H9 (cell line): ENCODE measurements at regions not wholly inside any gene's neighbourhood (a gene's known extent, or its start where the extent isn't known, plus 50 kb on each side); places are given as distances from the start of the nearest gene placed in this dataset.

Experiments
- DNase-seq: peaks from one replicate; pipeline ENCODE4 v3.0.0-alpha.2; 2017
- H2AFZ ChIP-seq: one replicate; pipeline ENCODE4 v1.6.1; 2013; ENCODE audit warnings: mild to moderate bottlenecking, low read length, control low read depth, moderate library complexity
- H2AK5ac ChIP-seq: 2 replicates; pipeline ENCODE4 v1.6.1; 2013; ENCODE audit warnings: low read length, control low read depth, mixed read lengths; ENCODE audit not compliant: insufficient read length
- H2BK120ac ChIP-seq: one replicate; pipeline ENCODE4 v1.6.1; 2013; ENCODE audit warnings: low read depth, mild to moderate bottlenecking, low read length, control low read depth, inconsistent platforms; ENCODE audit not compliant: poor library complexity, severe bottlenecking
- H2BK12ac ChIP-seq: 2 replicates; pipeline ENCODE4 v1.6.1; 2013; ENCODE audit warnings: low read length, control low read depth, mixed read lengths, low read depth; ENCODE audit not compliant: insufficient read length
- H2BK15ac ChIP-seq: 2 replicates; pipeline ENCODE4 v1.6.1; 2013; ENCODE audit warnings: low read depth, low read length, control low read depth
- H2BK20ac ChIP-seq: one replicate; pipeline ENCODE4 v1.6.1; 2013; ENCODE audit warnings: low read depth, mild to moderate bottlenecking, low read length, control low read depth, inconsistent platforms; ENCODE audit not compliant: poor library complexity, severe bottlenecking
- H2BK5ac ChIP-seq: 2 replicates; pipeline ENCODE4 v1.6.1; 2013; ENCODE audit warnings: low read length, control low read depth, mixed read lengths; ENCODE audit not compliant: insufficient read length
- H3K14ac ChIP-seq: 2 replicates; pipeline ENCODE4 v1.6.1; 2013; ENCODE audit warnings: low read length, control low read depth; ENCODE audit not compliant: insufficient read depth
- H3K18ac ChIP-seq: 2 replicates; pipeline ENCODE4 v1.6.1; 2013; ENCODE audit warnings: low read depth, mild to moderate bottlenecking, mixed read lengths, low read length, control low read depth; ENCODE audit not compliant: insufficient read length
- H3K23ac ChIP-seq: 2 replicates; pipeline ENCODE4 v1.6.1; 2013; ENCODE audit warnings: low read length, control low read depth, mixed read lengths, low read depth; ENCODE audit not compliant: insufficient read length
- H3K23me2 ChIP-seq: 2 replicates; pipeline ENCODE4 v1.6.1; 2013; ENCODE audit warnings: low read depth, mild to moderate bottlenecking, mixed read lengths, low read length, control low read depth; ENCODE audit not compliant: insufficient read length, poor library complexity, severe bottlenecking
- H3K27ac ChIP-seq: 2 replicates; pipeline ENCODE4 v1.5.1; 2013; ENCODE audit warnings: low read length, control low read depth, mixed read lengths, low read depth; ENCODE audit not compliant: insufficient read length
- H3K27me3 ChIP-seq: 2 replicates; pipeline ENCODE4 v1.6.1; 2013; ENCODE audit warnings: low read length, control low read depth, inconsistent platforms; ENCODE audit not compliant: insufficient read depth
- H3K4ac ChIP-seq: 2 replicates; pipeline ENCODE4 v1.6.1; 2013; ENCODE audit warnings: low read depth, mild to moderate bottlenecking, control low read depth, inconsistent platforms, low read length, moderate library complexity
- H3K4me1 ChIP-seq: 2 replicates; pipeline ENCODE4 v1.6.1; 2013; ENCODE audit warnings: low read length, control low read depth, inconsistent platforms; ENCODE audit not compliant: insufficient read depth
- H3K4me2 ChIP-seq: 2 replicates; pipeline ENCODE4 v1.6.1; 2013; ENCODE audit warnings: low read length, control low read depth, mixed read lengths; ENCODE audit not compliant: insufficient read length, insufficient read depth
- H3K56ac ChIP-seq: 2 replicates; pipeline ENCODE4 v1.6.1; 2013; ENCODE audit warnings: low read depth, mild to moderate bottlenecking, mixed read lengths, low read length, control low read depth; ENCODE audit not compliant: insufficient read length
- H3K79me1 ChIP-seq: 2 replicates; pipeline ENCODE4 v1.6.1; 2013; ENCODE audit warnings: low read depth, mild to moderate bottlenecking, moderate library complexity, low read length, control low read depth, inconsistent platforms; ENCODE audit not compliant: insufficient read depth, poor library complexity, severe bottlenecking
- H3K79me2 ChIP-seq: 2 replicates; pipeline ENCODE4 v1.6.1; 2013; ENCODE audit warnings: low read length, control low read depth, inconsistent platforms; ENCODE audit not compliant: insufficient read depth
- H3K9ac ChIP-seq: 2 replicates; pipeline ENCODE4 v1.6.1; 2013; ENCODE audit warnings: low read length, control low read depth, mixed read lengths; ENCODE audit not compliant: insufficient read length; ENCODE audit errors: extremely low read depth
- H3K9me3 ChIP-seq: one replicate; pipeline ENCODE4 v1.6.1; 2013; ENCODE audit warnings: low read depth, low read length, inconsistent platforms; ENCODE audit not compliant: control insufficient read depth
- H3T11ph ChIP-seq: one replicate; pipeline ENCODE4 v1.6.1; 2013; ENCODE audit warnings: mild to moderate bottlenecking, low read length, control low read depth, inconsistent platforms
- H4K20me1 ChIP-seq: one replicate; pipeline ENCODE4 v1.6.1; 2013; ENCODE audit not compliant: control insufficient read depth, insufficient read length, insufficient read depth
- H4K5ac ChIP-seq: 2 replicates; pipeline ENCODE4 v1.6.1; 2013; ENCODE audit warnings: low read depth, mild to moderate bottlenecking, mixed read lengths, low read length, control low read depth; ENCODE audit not compliant: insufficient read length
- H4K8ac ChIP-seq: replicated peaks from 2 replicates; pipeline ENCODE4 v1.6.1; 2013; ENCODE audit warnings: low read length, control low read depth, mixed read lengths, low read depth; ENCODE audit not compliant: insufficient read length
- H4K91ac ChIP-seq: 2 replicates; pipeline ENCODE4 v1.6.1; 2013; ENCODE audit warnings: low read depth, mild to moderate bottlenecking, moderate library complexity, mixed read lengths, low read length, control low read depth; ENCODE audit not compliant: insufficient read length
- H3K27ac Mint-ChIP-seq, 3 experiments: 2 replicates in 2 of 3; 3 replicates in 1 of 3; pipeline ENCODE4 v1.8.0; 2020 to 2021; ENCODE audit warnings: mixed read lengths in 3 of 3, mild to moderate bottlenecking in 1 of 3, moderate library complexity in 1 of 3
- H3K27me3 Mint-ChIP-seq: 2 replicates; pipeline ENCODE4 v1.8.0; 2021; ENCODE audit warnings: low read depth, mild to moderate bottlenecking, moderate library complexity, mixed read lengths
- H3K36me3 Mint-ChIP-seq, 3 experiments: 2 replicates in 2 of 3; 3 replicates in 1 of 3; pipeline ENCODE4 v1.8.0; 2020 to 2021; ENCODE audit warnings: low read depth in 3 of 3, mixed read lengths in 3 of 3; ENCODE audit not compliant: insufficient read depth in 1 of 3
- H3K4me1 Mint-ChIP-seq, 2 experiments: 2 replicates each; pipeline ENCODE4 v1.8.0; 2020; ENCODE audit warnings: mixed read lengths in 2 of 2
- H3K4me3 Mint-ChIP-seq, 2 experiments: 2 replicates in 1 of 2; 3 replicates in 1 of 2; pipeline ENCODE4 v1.8.0; 2020 to 2021; ENCODE audit warnings: mild to moderate bottlenecking in 2 of 2, mixed read lengths in 2 of 2, moderate library complexity in 1 of 2
- H3K9me3 Mint-ChIP-seq, 2 experiments: 2 replicates in 1 of 2; 3 replicates in 1 of 2; pipeline ENCODE4 v1.8.0; 2020; ENCODE audit warnings: mild to moderate bottlenecking in 2 of 2, mixed read lengths in 2 of 2, moderate library complexity in 1 of 2
- CTCF ChIP-seq: fragments of 200-600 bp; sonication (generic); conservative IDR thresholded peaks from 3 replicates; pipeline ENCODE4 v1.8.0; 2021; ENCODE audit warnings: antibody characterized with exemption, mild to moderate bottlenecking
- WGBS: extraction: QIAGEN DNeasy Blood & Tissue Kit; methylation state at CpG from one replicate; pipeline ENCODE4 v1.1.7; 2013; ENCODE audit warnings: missing lambda C conversion rate, low lambda C conversion rate, mixed read lengths; ENCODE audit not compliant: insufficient read length; ENCODE audit errors: extremely low coverage; 5-methylcytosine and 5-hydroxymethylcytosine counted together

DNA sequence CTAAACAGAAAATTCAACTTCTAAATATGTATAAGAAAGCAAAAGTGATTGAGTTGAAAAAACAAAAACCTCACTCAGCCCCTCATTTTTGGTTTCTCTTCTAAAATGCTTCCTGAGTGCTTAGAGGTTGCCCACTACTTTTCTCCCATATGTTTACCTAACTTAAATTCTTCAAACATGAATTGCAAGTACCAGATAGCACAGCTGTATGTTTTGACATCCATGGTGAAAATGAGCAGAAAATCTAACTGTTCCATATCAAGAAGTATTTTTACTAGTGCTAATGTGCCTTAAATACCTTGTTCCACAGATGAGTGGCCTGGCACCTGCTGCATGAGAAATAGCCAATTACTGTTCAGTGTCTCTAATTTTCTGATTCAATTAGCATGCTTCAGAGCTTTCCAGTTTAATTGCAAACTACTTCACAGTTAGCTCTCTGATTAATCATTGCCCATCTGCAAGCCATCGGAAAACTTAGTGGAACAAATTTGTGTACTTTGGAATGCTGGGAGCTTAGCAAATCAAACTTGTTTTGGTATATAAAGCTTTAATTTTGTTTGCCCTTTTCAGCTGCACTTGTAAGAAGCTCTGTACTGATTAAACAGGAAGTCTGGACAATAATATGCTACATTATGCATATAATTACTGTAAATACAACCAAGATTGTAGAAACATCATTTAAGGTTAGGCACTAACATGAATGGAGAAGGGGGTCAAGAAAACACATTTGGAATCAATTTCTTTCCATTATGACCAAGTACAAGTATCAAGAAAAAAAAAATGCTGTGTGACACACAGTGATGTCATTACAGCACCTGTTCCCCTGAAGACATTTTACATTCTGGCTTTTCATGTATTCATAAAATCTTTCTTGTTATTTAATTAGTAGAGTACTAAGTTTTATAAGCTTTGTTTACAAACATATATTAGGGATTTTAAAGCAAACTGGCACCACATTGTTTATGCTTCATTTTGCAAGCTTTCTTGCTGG lies 65.6 kb downstream of the POU5F2 start:
- Histone ChIP-seq H3K9ac (no peak overlapping the region), H2AFZ (no peak overlapping the region), H2BK15ac (no peak overlapping the region), H3K79me1 (no peaks in the 10 kb centered on the region), H3K27ac (no peak overlapping the region), H2BK12ac (no peak overlapping the region), H3K18ac (no peak overlapping the region), H3K9me3 (no peaks in the 10 kb centered on the region), H3K23ac (no peak overlapping the region), H2BK120ac (no peak overlapping the region), H3K4ac (no peak overlapping the region), H2BK5ac (no peak overlapping the region), H4K91ac (no peak overlapping the region), H4K20me1 (no peaks in the 10 kb centered on the region), H3K4me2 (no peak overlapping the region), H3K79me2 (no peaks in the 10 kb centered on the region), H3K56ac (no peak overlapping the region), H4K5ac (no peak overlapping the region), H3K14ac (no peak overlapping the region), H2AK5ac (no peak overlapping the region), H3K4me1 (no peaks in the 10 kb centered on the region), H3K27me3 (no peaks in the 10 kb centered on the region), H4K8ac (no peak overlapping the region), H3K23me2 (no peaks in the 10 kb centered on the region), H2BK20ac (no peak overlapping the region), H3T11ph (no peak overlapping the region)
- Mint-ChIP-seq H3K27ac (no peak overlapping the region), H3K4me1 (peaks cover 12 to 14% of the 10 kb centered on the region in 2 experiments), H3K9me3 (no peaks in the 10 kb centered on the region), H3K27me3 (no peaks in the 10 kb centered on the region), H3K36me3 (no peaks in the 10 kb centered on the region), H3K4me3 (no peak overlapping the region)
- no peak for DNase-seq
- WGBS: no CpG with 5 or more reads among the region's 1 CpG
- no peak for TF ChIP-seq CTCF
